Neural cell (in vitro differentiated cells): ENCODE measurements at regions not wholly inside any gene's neighbourhood (a gene's known extent, or its start where the extent isn't known, plus 50 kb on each side); places are given as distances from the start of the nearest gene placed in this dataset.
"Not testable (repeated sequence)": the region's sequence is repeated elsewhere in the genome, so short reads cannot be mapped to it uniquely, and the experiment has no call there.

Experiments
- H2AFZ ChIP-seq: fragments of 200-600, 300-800 bp; sonication (generic), shearing (Covaris generic); 2 replicates; pipeline ENCODE4 v1.6.0; 2014; ENCODE audit warnings: low read depth, mild to moderate bottlenecking, antibody characterized with exemption, low read length, moderate library complexity
- H3F3A ChIP-seq: fragments of 200-600 bp; shearing (Covaris generic); 2 replicates; pipeline ENCODE4 v1.6.1; 2016; ENCODE audit warnings: mild to moderate bottlenecking, moderate library complexity, mixed read lengths, antibody characterized with exemption, low read length; ENCODE audit not compliant: insufficient read depth, poor library complexity, severe bottlenecking
- H3K27ac ChIP-seq: fragments of 200-600, 300-800 bp; sonication (generic), shearing (Covaris generic); 2 replicates; pipeline ENCODE4 v1.5.1; 2014; ENCODE audit warnings: mild to moderate bottlenecking, low read length, moderate library complexity
- H3K27me3 ChIP-seq: fragments of 300-800, 200-600 bp; sonication (generic), shearing (Covaris generic); 2 replicates; pipeline ENCODE4 v1.6.0; 2014; ENCODE audit warnings: mild to moderate bottlenecking, low read depth, low read length, moderate library complexity; ENCODE audit not compliant: insufficient read depth
- H3K36me3 ChIP-seq: fragments of 300-800, 200-600 bp; sonication (generic), shearing (Covaris generic); 2 replicates; pipeline ENCODE4 v1.5.1; 2014; ENCODE audit warnings: mild to moderate bottlenecking, antibody characterized with exemption, low read length, moderate library complexity; ENCODE audit not compliant: insufficient read depth
- H3K4me2 ChIP-seq: fragments of 300-800, 200-600 bp; sonication (generic), shearing (Covaris generic); 2 replicates; pipeline ENCODE4 v1.6.0; 2014; ENCODE audit warnings: mild to moderate bottlenecking, low read length
- H3K4me3 ChIP-seq: fragments of 300-800, 200-600 bp; sonication (generic), shearing (Covaris generic); 2 replicates; pipeline ENCODE4 v1.5.1; 2014; ENCODE audit warnings: mild to moderate bottlenecking, low read length, moderate library complexity
- H3K79me2 ChIP-seq: fragments of 200-600 bp; shearing (Covaris generic); replicated peaks from 2 replicates; pipeline ENCODE4 v1.6.0; 2014; ENCODE audit warnings: mild to moderate bottlenecking, low read length, moderate library complexity; ENCODE audit not compliant: insufficient read depth
- H3K9ac ChIP-seq: fragments of 300-800, 200-600 bp; sonication (generic), shearing (Covaris generic); 2 replicates; pipeline ENCODE4 v1.6.1; 2016; ENCODE audit warnings: mild to moderate bottlenecking, low read length, mixed read lengths
- H3K9me2 ChIP-seq: fragments of 200-600 bp; shearing (Covaris generic); 2 replicates; pipeline ENCODE4 v1.6.1; 2016; ENCODE audit warnings: mild to moderate bottlenecking, low read length, mixed read lengths; ENCODE audit not compliant: insufficient read depth
- H3K9me3 ChIP-seq: fragments of 200-600, 300-800 bp; sonication (generic), shearing (Covaris generic); 2 replicates; pipeline ENCODE4 v1.6.1; 2016; ENCODE audit warnings: mild to moderate bottlenecking, mixed run types, low read length, moderate library complexity, mixed read lengths
- H4K20me1 ChIP-seq: fragments of 200-600 bp; shearing (Covaris generic); 2 replicates; pipeline ENCODE4 v1.6.1; 2016; ENCODE audit warnings: mild to moderate bottlenecking, mixed run types; ENCODE audit not compliant: insufficient read depth
- EP300 ChIP-seq: fragments of 450-650 bp; conservative IDR thresholded peaks from 2 replicates; pipeline ENCODE4 v1.6.1; 2014; ENCODE audit warnings: antibody characterized with exemption, mild to moderate bottlenecking, moderate library complexity; ENCODE audit not compliant: poor library complexity, severe bottlenecking
- EZH2 ChIP-seq: fragments of 200-600, 300-800 bp; shearing (Covaris generic), sonication (generic); IDR thresholded peaks from 2 replicates; pipeline ENCODE4 v1.6.1; 2014; ENCODE audit warnings: antibody characterized with exemption, low read length, borderline replicate concordance, mild to moderate bottlenecking; ENCODE audit not compliant: insufficient read depth, poor library complexity, severe bottlenecking
- MXI1 ChIP-seq: fragments of 450-650 bp; conservative IDR thresholded peaks from 2 replicates; pipeline ENCODE4 v1.6.1; 2014; ENCODE audit warnings: antibody characterized with exemption, mild to moderate bottlenecking; ENCODE audit not compliant: poor library complexity, severe bottlenecking
- POLR2AphosphoS5 ChIP-seq: IDR thresholded peaks from 2 replicates; pipeline ENCODE4 v1.6.1; 2012
- RAD21 ChIP-seq: fragments of 450-650 bp; conservative IDR thresholded peaks from 2 replicates; pipeline ENCODE4 v1.6.1; 2014; ENCODE audit warnings: antibody characterized with exemption, mild to moderate bottlenecking, moderate library complexity
- SMC3 ChIP-seq: fragments of 450-650 bp; conservative IDR thresholded peaks from 2 replicates; pipeline ENCODE4 v1.6.1; 2014; ENCODE audit warnings: antibody characterized with exemption, mild to moderate bottlenecking, moderate library complexity; ENCODE audit not compliant: poor library complexity
- TAF1 ChIP-seq: IDR thresholded peaks from 2 replicates; pipeline ENCODE4 v1.6.1; 2012; ENCODE audit warnings: low read depth
- TF ChIP-seq, protein P1 (sequence below): fragments of 450-650 bp; IDR thresholded peaks from 2 replicates; pipeline ENCODE4 v1.5.1; 2014; ENCODE audit warnings: antibody characterized with exemption, mild to moderate bottlenecking, moderate library complexity; ENCODE audit not compliant: poor library complexity, severe bottlenecking
- TF ChIP-seq, protein P2 (sequence below): IDR thresholded peaks from 2 replicates; pipeline ENCODE4 v1.6.1; 2012; ENCODE audit warnings: borderline replicate concordance

DNA sequence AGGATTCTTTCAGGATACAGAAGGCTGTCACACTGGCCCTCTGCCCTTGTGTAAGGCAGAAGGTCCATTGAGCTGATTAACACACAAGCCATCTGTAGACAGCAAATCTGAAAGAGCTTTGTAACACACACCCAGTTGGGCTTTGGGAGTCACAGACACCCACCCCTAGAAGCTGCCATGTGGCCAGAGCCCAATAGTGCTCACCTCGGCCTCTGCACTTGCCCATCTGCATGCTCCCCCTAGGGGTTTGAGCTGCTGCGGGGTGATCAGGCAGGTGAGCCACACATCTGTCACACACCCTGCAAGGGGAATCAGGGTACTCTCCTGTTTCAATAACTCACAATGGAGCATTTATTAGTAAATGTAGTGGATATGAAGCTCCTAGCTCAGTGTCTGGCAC is 138.3 kb downstream of the CHD9NB start:
- TF ChIP-seq POLR2AphosphoS5 (no peak), TAF1 (no peak), MXI1 (no peak), SMC3 (no peak), RAD21 (no peak), EZH2 (no peak), EP300 (no peak)
- TF ChIP-seq, protein P1, sequence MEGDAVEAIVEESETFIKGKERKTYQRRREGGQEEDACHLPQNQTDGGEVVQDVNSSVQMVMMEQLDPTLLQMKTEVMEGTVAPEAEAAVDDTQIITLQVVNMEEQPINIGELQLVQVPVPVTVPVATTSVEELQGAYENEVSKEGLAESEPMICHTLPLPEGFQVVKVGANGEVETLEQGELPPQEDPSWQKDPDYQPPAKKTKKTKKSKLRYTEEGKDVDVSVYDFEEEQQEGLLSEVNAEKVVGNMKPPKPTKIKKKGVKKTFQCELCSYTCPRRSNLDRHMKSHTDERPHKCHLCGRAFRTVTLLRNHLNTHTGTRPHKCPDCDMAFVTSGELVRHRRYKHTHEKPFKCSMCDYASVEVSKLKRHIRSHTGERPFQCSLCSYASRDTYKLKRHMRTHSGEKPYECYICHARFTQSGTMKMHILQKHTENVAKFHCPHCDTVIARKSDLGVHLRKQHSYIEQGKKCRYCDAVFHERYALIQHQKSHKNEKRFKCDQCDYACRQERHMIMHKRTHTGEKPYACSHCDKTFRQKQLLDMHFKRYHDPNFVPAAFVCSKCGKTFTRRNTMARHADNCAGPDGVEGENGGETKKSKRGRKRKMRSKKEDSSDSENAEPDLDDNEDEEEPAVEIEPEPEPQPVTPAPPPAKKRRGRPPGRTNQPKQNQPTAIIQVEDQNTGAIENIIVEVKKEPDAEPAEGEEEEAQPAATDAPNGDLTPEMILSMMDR: no peak
- TF ChIP-seq, protein P2, sequence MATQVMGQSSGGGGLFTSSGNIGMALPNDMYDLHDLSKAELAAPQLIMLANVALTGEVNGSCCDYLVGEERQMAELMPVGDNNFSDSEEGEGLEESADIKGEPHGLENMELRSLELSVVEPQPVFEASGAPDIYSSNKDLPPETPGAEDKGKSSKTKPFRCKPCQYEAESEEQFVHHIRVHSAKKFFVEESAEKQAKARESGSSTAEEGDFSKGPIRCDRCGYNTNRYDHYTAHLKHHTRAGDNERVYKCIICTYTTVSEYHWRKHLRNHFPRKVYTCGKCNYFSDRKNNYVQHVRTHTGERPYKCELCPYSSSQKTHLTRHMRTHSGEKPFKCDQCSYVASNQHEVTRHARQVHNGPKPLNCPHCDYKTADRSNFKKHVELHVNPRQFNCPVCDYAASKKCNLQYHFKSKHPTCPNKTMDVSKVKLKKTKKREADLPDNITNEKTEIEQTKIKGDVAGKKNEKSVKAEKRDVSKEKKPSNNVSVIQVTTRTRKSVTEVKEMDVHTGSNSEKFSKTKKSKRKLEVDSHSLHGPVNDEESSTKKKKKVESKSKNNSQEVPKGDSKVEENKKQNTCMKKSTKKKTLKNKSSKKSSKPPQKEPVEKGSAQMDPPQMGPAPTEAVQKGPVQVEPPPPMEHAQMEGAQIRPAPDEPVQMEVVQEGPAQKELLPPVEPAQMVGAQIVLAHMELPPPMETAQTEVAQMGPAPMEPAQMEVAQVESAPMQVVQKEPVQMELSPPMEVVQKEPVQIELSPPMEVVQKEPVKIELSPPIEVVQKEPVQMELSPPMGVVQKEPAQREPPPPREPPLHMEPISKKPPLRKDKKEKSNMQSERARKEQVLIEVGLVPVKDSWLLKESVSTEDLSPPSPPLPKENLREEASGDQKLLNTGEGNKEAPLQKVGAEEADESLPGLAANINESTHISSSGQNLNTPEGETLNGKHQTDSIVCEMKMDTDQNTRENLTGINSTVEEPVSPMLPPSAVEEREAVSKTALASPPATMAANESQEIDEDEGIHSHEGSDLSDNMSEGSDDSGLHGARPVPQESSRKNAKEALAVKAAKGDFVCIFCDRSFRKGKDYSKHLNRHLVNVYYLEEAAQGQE: no peak

DNA sequence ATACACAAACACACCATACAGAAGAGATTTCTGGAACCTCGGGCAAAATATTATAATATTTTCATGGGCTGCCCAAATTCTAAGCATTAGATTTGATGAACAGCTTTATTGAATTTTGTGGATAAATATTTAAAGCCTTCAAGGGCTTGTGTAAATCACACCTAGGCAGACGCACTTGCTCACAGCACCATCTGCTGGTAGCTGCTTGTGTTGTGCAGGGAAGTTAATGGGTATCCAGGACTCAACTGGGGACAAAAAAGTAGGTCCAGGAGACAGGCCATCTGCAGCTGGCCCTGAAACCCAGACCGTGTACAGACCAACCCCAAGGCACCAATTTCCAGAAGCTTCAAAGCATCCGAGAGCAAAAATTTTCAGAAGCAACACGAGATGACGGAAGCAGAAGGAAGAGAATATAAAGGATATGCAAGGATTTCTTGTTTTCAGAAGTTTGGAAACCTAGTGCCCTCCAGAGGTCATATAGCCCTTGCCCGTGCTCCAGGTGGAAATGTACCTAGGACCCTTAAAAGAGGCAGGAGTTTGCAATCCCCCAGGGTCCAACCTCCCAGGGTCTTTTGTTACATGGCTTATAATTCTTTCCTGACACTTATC is 140.0 kb downstream of the CHD9NB start:
- no peaks in the 10 kb centered on the region for H3K79me2 ChIP-seq
- no peak overlapping the region for H3K9ac ChIP-seq
- H3K4me3 ChIP-seq: no peak overlapping the region
- TF ChIP-seq SMC3 (peak; percentile 98), EZH2 (no peak), RAD21 (peak; percentile 95)
- TF ChIP-seq, protein P1: peak; percentile 93
- H2AFZ ChIP-seq: no peak overlapping the region
- H3K9me2 ChIP-seq: no peaks in the 10 kb centered on the region
- no peaks in the 10 kb centered on the region for H3K9me3 ChIP-seq
- no peaks in the 10 kb centered on the region for H3F3A ChIP-seq
- no peaks in the 10 kb centered on the region for H4K20me1 ChIP-seq
- no peaks in the 10 kb centered on the region for H3K36me3 ChIP-seq
- H3K4me2 ChIP-seq: no peak overlapping the region
- no peak overlapping the region for H3K27ac ChIP-seq
- H3K27me3 ChIP-seq: no peaks in the 10 kb centered on the region

More for the DNA sequence above, 138.3 kb downstream of the CHD9NB start:
- H3K9me2 ChIP-seq: no peaks in the 10 kb centered on the region
- no peak overlapping the region for H2AFZ ChIP-seq
- H3K36me3 ChIP-seq: no peaks in the 10 kb centered on the region
- H3K27ac ChIP-seq: no peak overlapping the region
- no peaks in the 10 kb centered on the region for H3K27me3 ChIP-seq
- H3K4me3 ChIP-seq: no peak overlapping the region
- no peaks in the 10 kb centered on the region for H3K79me2 ChIP-seq
- H3K4me2 ChIP-seq: no peak overlapping the region
- no peaks in the 10 kb centered on the region for H3K9me3 ChIP-seq
- H3K9ac ChIP-seq: no peak overlapping the region
- H4K20me1 ChIP-seq: no peaks in the 10 kb centered on the region
- H3F3A ChIP-seq: no peaks in the 10 kb centered on the region

DNA sequence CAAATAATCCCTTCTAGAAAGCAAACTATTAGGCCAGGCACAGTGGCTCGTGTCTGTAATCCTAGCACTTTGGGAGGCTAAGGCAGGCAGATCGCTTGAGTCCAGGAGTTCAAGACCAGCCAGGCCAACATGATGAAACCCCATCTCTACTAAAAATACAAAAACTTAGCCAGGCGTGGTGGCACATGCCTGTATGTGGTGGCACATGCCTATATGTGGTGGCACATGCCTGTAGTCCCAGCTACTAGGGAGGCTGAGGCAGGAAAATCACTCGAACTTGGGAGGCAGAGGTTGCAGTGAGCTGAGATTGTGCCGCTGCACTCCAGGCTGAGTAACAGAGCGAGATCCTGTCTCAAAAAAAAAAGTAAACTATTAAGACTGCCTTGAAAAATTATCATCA is 144.6 kb downstream of the CHD9NB start:
- H3K9me2 ChIP-seq, H3K9me3 ChIP-seq, H4K20me1 ChIP-seq, H3K36me3 ChIP-seq, H3K9ac ChIP-seq, H3K4me2 ChIP-seq, H3F3A ChIP-seq, H3K27me3 ChIP-seq, H3K27ac ChIP-seq, H2AFZ ChIP-seq, H3K79me2 ChIP-seq, H3K4me3 ChIP-seq: not testable (repeated sequence)
